Vagina (tissue), 2 donors: ENCODE measurements at regions not wholly inside any gene's neighbourhood (a gene's known extent, or its start where the extent isn't known, plus 50 kb on each side); places are given as distances from the start of the nearest gene placed in this dataset.

Source experiments
- CTCF ChIP-seq, 3 experiments: fragments of 450-650 bp in 2 of 3; fragments of 200-600 bp in 1 of 3; sonication (generic) in 1 of 3; IDR thresholded peaks; one replicate each; pipeline ENCODE4 v1.5.1; 2017 to 2019; ENCODE audit warnings: antibody characterized with exemption in 3 of 3, mild to moderate bottlenecking in 2 of 3, moderate library complexity in 2 of 3
- POLR2A ChIP-seq, 2 donors: fragments of 450-650 bp; IDR thresholded peaks; one replicate each; pipeline ENCODE4 v1.6.1; 2017; ENCODE audit warnings: antibody characterized with exemption in 2 of 2, mild to moderate bottlenecking in 2 of 2, moderate library complexity in 2 of 2

DNA sequence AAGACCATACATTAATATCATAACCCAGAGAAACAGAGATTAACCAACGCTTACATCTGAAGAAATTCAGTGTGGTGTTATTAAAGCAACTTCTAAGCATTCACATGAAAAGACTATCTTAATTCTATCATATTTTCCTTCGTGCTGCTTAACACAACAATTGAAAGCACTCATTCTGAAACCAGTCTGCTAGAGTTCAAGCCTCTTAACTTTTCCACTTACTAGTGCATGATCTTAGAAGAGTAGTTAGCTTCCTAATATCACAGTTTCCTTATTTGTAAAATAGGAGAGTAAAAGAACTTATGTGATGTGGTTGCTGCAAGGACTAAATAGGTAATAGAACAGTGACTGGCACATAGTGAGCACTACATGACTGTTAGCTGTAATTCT, 379.3 kb downstream of the TRIM36 start:
- TF ChIP-seq CTCF (IDR thresholded peaks at IDR 0.05) (no peak), POLR2A (IDR thresholded peaks at IDR 0.05) (no peak)
